OCI-LY1 (cell line): ENCODE measurements at regions not wholly inside any gene's neighbourhood (a gene's known extent, or its start where the extent isn't known, plus 50 kb on each side); places are given as distances from the start of the nearest gene placed in this dataset.

ENCODE experiments used
- EZH2 ChIP-seq: fragments of 200-600 bp; sonication (generic), shearing (Covaris generic); IDR thresholded peaks from 2 replicates; pipeline ENCODE4 v1.8.0; 2017; ENCODE audit warnings: borderline replicate concordance, mixed run types, mild to moderate bottlenecking, antibody characterized with exemption, low read length, moderate library complexity, mixed read lengths
- TF ChIP-seq, protein P1 (sequence below): fragments of 200-600 bp; sonication (generic), shearing (Covaris generic); IDR thresholded peaks from 2 replicates; pipeline ENCODE4 v1.5.1; 2017; ENCODE audit warnings: mild to moderate bottlenecking, antibody characterized with exemption, low read length, moderate library complexity, mixed read lengths

DNA sequence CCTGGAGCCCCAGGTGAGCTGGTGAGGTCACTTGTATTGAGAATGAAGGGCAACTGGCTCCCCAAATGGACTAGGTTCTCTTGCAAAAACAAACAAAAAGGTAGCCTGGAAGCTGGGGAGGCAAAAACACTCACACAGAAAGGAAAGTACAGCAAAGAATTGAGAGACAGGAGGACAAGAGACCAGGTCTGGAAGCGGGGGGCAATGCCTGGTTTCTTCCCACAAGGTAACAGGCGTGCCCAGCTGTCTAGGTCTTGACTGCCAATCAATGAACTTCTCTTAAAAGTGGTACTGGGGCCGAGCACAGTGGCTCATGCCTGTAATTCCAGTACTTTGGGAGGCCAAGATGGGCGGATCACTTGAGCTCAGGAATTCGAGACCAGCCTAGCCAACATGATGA lies 356.4 kb upstream of the TSHZ3 start:
- TF ChIP-seq, protein P1, sequence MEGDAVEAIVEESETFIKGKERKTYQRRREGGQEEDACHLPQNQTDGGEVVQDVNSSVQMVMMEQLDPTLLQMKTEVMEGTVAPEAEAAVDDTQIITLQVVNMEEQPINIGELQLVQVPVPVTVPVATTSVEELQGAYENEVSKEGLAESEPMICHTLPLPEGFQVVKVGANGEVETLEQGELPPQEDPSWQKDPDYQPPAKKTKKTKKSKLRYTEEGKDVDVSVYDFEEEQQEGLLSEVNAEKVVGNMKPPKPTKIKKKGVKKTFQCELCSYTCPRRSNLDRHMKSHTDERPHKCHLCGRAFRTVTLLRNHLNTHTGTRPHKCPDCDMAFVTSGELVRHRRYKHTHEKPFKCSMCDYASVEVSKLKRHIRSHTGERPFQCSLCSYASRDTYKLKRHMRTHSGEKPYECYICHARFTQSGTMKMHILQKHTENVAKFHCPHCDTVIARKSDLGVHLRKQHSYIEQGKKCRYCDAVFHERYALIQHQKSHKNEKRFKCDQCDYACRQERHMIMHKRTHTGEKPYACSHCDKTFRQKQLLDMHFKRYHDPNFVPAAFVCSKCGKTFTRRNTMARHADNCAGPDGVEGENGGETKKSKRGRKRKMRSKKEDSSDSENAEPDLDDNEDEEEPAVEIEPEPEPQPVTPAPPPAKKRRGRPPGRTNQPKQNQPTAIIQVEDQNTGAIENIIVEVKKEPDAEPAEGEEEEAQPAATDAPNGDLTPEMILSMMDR, result no peak
- no peak for TF ChIP-seq EZH2
